MM.1S (cell line): ENCODE measurements at regions not wholly inside any gene's neighbourhood (a gene's known extent, or its start where the extent isn't known, plus 50 kb on each side); places are given as distances from the start of the nearest gene placed in this dataset.

Experiments
- EZH2phosphoT487 ChIP-seq: fragments of 300-600 bp; sonication (generic); IDR thresholded peaks from 2 replicates; pipeline ENCODE4 v1.6.1; 2018; ENCODE audit warnings: antibody characterized with exemption, low read length
- TF ChIP-seq, protein P1 (sequence below): fragments of 300-600 bp; sonication (generic); IDR thresholded peaks from 2 replicates; pipeline ENCODE4 v1.5.1; 2016; ENCODE audit warnings: antibody characterized with exemption, low read length, mixed read lengths

DNA sequence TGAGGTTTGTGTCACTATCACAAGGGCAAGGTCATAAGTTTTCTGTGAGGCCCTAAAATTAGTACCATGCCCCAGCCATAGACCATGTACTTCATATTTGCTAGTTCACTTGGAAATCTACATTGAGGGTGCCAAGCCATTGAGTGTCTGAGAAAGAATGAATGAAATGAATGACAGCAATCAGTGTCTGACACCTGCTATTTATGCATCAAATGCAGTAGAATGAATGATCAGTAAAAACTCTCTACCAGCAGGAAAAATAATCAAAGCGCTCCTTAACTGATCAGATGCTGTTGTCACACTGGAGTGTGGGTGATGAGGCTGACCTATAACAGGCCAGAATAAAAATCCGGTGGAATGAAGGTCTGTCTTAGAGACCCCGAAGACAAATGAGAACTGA lies 467.9 kb upstream of the B3GAT1 start:
- TF ChIP-seq, protein P1, sequence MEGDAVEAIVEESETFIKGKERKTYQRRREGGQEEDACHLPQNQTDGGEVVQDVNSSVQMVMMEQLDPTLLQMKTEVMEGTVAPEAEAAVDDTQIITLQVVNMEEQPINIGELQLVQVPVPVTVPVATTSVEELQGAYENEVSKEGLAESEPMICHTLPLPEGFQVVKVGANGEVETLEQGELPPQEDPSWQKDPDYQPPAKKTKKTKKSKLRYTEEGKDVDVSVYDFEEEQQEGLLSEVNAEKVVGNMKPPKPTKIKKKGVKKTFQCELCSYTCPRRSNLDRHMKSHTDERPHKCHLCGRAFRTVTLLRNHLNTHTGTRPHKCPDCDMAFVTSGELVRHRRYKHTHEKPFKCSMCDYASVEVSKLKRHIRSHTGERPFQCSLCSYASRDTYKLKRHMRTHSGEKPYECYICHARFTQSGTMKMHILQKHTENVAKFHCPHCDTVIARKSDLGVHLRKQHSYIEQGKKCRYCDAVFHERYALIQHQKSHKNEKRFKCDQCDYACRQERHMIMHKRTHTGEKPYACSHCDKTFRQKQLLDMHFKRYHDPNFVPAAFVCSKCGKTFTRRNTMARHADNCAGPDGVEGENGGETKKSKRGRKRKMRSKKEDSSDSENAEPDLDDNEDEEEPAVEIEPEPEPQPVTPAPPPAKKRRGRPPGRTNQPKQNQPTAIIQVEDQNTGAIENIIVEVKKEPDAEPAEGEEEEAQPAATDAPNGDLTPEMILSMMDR, result no peak
- no peak for TF ChIP-seq EZH2phosphoT487
